ENCODE measurements at regions not wholly inside any gene's neighbourhood (a gene's known extent, or its start where the extent isn't known, plus 50 kb on each side); places are given as distances from the start of the nearest gene placed in this dataset.
"Not testable (repeated sequence)": the region's sequence is repeated elsewhere in the genome, so short reads cannot be mapped to it uniquely, and the experiment has no call there.

DNA sequence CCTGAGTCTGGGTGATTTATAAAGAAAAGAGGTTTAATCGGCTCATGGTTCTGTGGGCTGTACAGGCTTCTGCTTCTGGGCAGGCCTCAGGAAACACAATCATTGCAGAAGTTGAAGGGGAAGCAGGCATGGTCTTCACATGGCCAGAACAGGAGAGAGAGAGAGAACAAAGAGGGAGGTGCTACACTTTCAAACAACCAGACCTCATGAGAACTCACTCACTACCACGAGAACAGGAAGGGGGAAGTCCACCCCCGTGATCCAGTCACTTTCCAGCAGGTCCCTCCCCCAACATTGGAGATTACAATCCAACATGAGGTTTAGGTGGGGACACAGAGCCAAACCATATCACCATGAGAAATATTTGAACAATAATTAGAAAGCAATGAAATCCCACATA lies 222.9 kb downstream of the FAM72C start:
- peaks cover 39% of the 10 kb centered on the region for H3K9me3 Mint-ChIP-seq
- no peak overlapping the region for H3K27ac Mint-ChIP-seq
- no peaks in the 10 kb centered on the region for H3K9me3 ChIP-seq (ENCODE audit: control insufficient read depth, low read length)
- H3K27me3 ChIP-seq (ENCODE audit: control insufficient read depth, insufficient read depth, low read length, poor library complexity, severe bottlenecking): no peaks in the 10 kb centered on the region
- no peak overlapping the region for H3K4me3 ChIP-seq (ENCODE audit: low read length)
- H3K4me1 Mint-ChIP-seq: no peaks in the 10 kb centered on the region
- 86% methylated on average over 3 of the region's 3 CpGs; no CpG with 5 or more reads in 1 of the 2 experiments for WGBS, 2 experiments (ENCODE audit: insufficient coverage in 1 of 2, insufficient read length in 1 of 2)
- H3K4me1 ChIP-seq (ENCODE audit: control insufficient read depth, insufficient read depth, low read length): no peaks in the 10 kb centered on the region
- no peaks in the 10 kb centered on the region for H3K36me3 Mint-ChIP-seq (ENCODE audit: low read depth)
- no peak overlapping the region for H3K9ac ChIP-seq (ENCODE audit: extremely low read depth, low read length, poor library complexity, severe bottlenecking)
- no peak for DNase-seq
- no peak for TF ChIP-seq CTCF (conservative IDR thresholded peaks at IDR 0.05)
- no peaks in the 10 kb centered on the region for H3K36me3 ChIP-seq (ENCODE audit: control insufficient read depth, insufficient read depth, low read length)
- no peak overlapping the region for H3K27ac ChIP-seq (ENCODE audit: low read depth, low read length)
- H3K27me3 Mint-ChIP-seq (ENCODE audit: insufficient read depth): no peaks in the 10 kb centered on the region
- H3K4me3 Mint-ChIP-seq: no peak overlapping the region

GRCh38 chr1:143736562-143736961 lies 235.2 kb downstream of the FAM72C start:
- Mint-ChIP-seq H3K27me3 (ENCODE audit: insufficient read depth) (peaks cover 3% of the 10 kb centered on the region), H3K4me3 (peak overlapping the region; percentile 74), H3K27ac (no peak overlapping the region), H3K9me3 (peaks cover 39% of the 10 kb centered on the region), H3K36me3 (ENCODE audit: low read depth) (no peaks in the 10 kb centered on the region), H3K4me1 (peaks cover 2% of the 10 kb centered on the region)
- Histone ChIP-seq H3K4me1 (ENCODE audit: control insufficient read depth, insufficient read depth, low read length) (no peaks in the 10 kb centered on the region), H3K36me3 (ENCODE audit: control insufficient read depth, insufficient read depth, low read length) (no peaks in the 10 kb centered on the region), H3K9me3 (ENCODE audit: control insufficient read depth, low read length) (no peaks in the 10 kb centered on the region), H3K27ac (ENCODE audit: low read depth, low read length) (no peak overlapping the region), H3K4me3 (ENCODE audit: low read length) (peak overlapping the region; percentile 91), H3K27me3 (ENCODE audit: control insufficient read depth, insufficient read depth, low read length, poor library complexity, severe bottlenecking) (no peaks in the 10 kb centered on the region), H3K9ac (ENCODE audit: extremely low read depth, low read length, poor library complexity, severe bottlenecking) (peak overlapping the region; percentile 54)
- 7 to 12% methylated on average over 6 to 14 of the region's 14 CpGs for WGBS, 2 experiments (ENCODE audit: insufficient coverage in 1 of 2, insufficient read length in 1 of 2)
- TF ChIP-seq CTCF (conservative IDR thresholded peaks at IDR 0.05): no peak
- DNase-seq: no peak

DNA sequence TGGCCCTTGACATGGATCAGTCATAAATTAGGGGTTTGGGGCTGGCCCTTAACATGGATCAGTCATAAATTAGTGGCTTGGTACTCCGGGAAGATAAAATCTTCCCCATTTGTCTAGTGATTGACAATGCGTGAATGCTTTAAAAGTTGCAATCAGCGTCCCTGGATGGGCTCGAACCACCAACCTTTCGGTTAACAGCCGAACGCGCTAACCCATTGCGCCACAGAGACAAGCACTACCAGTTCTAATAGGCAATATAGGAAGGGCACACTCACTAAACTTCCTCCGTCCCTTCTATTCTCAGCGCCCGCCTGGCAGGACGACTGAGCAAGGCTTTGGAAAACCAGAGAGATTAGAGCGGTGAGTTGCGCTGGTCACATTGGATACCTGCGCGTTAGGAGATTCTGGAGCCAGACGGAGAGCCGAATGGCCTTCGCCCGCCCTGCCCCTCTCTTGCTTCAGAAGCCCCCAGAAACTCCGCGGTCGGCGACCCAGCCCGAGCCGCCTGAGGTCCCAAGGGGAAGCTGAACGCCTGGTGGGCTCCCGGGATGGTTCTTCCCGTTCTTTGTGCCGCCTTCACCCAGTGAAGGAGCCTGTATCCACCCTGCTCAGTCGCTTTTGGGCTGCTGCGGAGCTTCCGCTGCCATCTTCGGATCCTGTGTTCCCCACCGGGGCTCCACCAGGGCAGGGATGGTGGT lies 235.9 kb downstream of the FAM72C start:
- Mint-ChIP-seq H3K9me3 (peaks cover 46% of the 10 kb centered on the region), H3K4me3 (peak overlapping the region; percentile 74), H3K36me3 (ENCODE audit: low read depth) (no peaks in the 10 kb centered on the region), H3K27me3 (ENCODE audit: insufficient read depth) (peaks cover 6% of the 10 kb centered on the region), H3K27ac (peak overlapping the region; percentile 44), H3K4me1 (peaks cover 2% of the 10 kb centered on the region)
- 4 to 9% methylated on average over 10 to 36 of the region's 36 CpGs for WGBS, 2 experiments (ENCODE audit: insufficient coverage in 1 of 2, insufficient read length in 1 of 2)
- no peaks in the 10 kb centered on the region for H3K4me1 ChIP-seq (ENCODE audit: control insufficient read depth, insufficient read depth, low read length)
- peak overlapping the region; percentile 54 for H3K9ac ChIP-seq (ENCODE audit: extremely low read depth, low read length, poor library complexity, severe bottlenecking)
- H3K27me3 ChIP-seq (ENCODE audit: control insufficient read depth, insufficient read depth, low read length, poor library complexity, severe bottlenecking): no peaks in the 10 kb centered on the region
- no peaks in the 10 kb centered on the region for H3K9me3 ChIP-seq (ENCODE audit: control insufficient read depth, low read length)
- no peak for DNase-seq
- H3K27ac ChIP-seq (ENCODE audit: low read depth, low read length): no peak overlapping the region
- no peaks in the 10 kb centered on the region for H3K36me3 ChIP-seq (ENCODE audit: control insufficient read depth, insufficient read depth, low read length)
- peak overlapping the region; percentile 91 for H3K4me3 ChIP-seq (ENCODE audit: low read length)
- no peak for TF ChIP-seq CTCF (conservative IDR thresholded peaks at IDR 0.05)

DNA sequence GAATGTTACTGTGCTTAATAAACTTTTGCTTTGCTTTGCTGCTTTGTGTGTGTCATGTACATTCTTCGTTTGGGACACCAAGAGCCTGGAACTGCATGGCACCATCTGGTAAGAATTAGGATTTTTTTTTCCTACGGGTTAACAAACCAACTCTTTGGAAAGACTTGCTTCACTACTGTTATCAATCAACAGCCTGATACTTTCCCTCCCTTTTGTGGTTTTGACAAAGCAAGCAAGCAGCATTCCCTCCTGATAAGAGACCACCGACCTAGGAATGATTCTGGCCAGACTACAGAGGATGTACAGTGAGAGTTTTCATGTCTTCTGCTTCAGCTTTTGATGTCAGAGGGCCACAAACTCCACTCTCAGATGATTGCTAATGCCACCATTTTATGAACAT lies 237.5 kb downstream of the FAM72C start:
- not testable (repeated sequence) for H3K27ac Mint-ChIP-seq; H3K4me1 Mint-ChIP-seq; H3K9ac ChIP-seq (ENCODE audit: extremely low read depth, low read length, poor library complexity, severe bottlenecking); H3K4me3 Mint-ChIP-seq; H3K27me3 Mint-ChIP-seq (ENCODE audit: insufficient read depth); H3K36me3 Mint-ChIP-seq (ENCODE audit: low read depth); H3K9me3 ChIP-seq (ENCODE audit: control insufficient read depth, low read length); H3K36me3 ChIP-seq (ENCODE audit: control insufficient read depth, insufficient read depth, low read length); H3K27ac ChIP-seq (ENCODE audit: low read depth, low read length); DNase-seq; H3K27me3 ChIP-seq (ENCODE audit: control insufficient read depth, insufficient read depth, low read length, poor library complexity, severe bottlenecking); H3K4me3 ChIP-seq (ENCODE audit: low read length); H3K4me1 ChIP-seq (ENCODE audit: control insufficient read depth, insufficient read depth, low read length)
- H3K9me3 Mint-ChIP-seq: peaks cover 50% of the 10 kb centered on the region
- 25 to 72% methylated on average over 1 to 3 of the region's 3 CpGs for WGBS, 2 experiments (ENCODE audit: insufficient coverage in 1 of 2, insufficient read length in 1 of 2)

- not testable (repeated sequence) for H3K36me3 ChIP-seq (ENCODE audit: control insufficient read depth, insufficient read depth, low read length); H3K9me3 ChIP-seq (ENCODE audit: control insufficient read depth, low read length); H3K9ac ChIP-seq (ENCODE audit: extremely low read depth, low read length, poor library complexity, severe bottlenecking); DNase-seq; H3K4me1 ChIP-seq (ENCODE audit: control insufficient read depth, insufficient read depth, low read length); H3K4me1 Mint-ChIP-seq; H3K36me3 Mint-ChIP-seq (ENCODE audit: low read depth); H3K27me3 ChIP-seq (ENCODE audit: control insufficient read depth, insufficient read depth, low read length, poor library complexity, severe bottlenecking); H3K4me3 Mint-ChIP-seq; H3K27ac ChIP-seq (ENCODE audit: low read depth, low read length); H3K27ac Mint-ChIP-seq; H3K27me3 Mint-ChIP-seq (ENCODE audit: insufficient read depth); H3K4me3 ChIP-seq (ENCODE audit: low read length)
- peaks cover 46% of the 10 kb centered on the region for H3K9me3 Mint-ChIP-seq
- WGBS, 2 experiments (ENCODE audit: insufficient coverage in 1 of 2, insufficient read length in 1 of 2): 89 to 100% methylated on average over 2 to 6 of the region's 6 CpGs
Measured at GRCh38 chr1:143730890-143731289, 240.9 kb downstream of the FAM72C start.
